Sigmoid colon (tissue), 6 donors: ENCODE measurements at regions not wholly inside any gene's neighbourhood (a gene's known extent, or its start where the extent isn't known, plus 50 kb on each side); places are given as distances from the start of the nearest gene placed in this dataset.
A peak's percentile ranks its signal among the peaks of the same experiment; 100 is the strongest.

ENCODE experiments used
- DNase-seq: peaks from one replicate; pipeline ENCODE4 v3.0.0-alpha.2; 2019
- H3K27ac ChIP-seq, 4 donors: fragments of 200-600 bp; sonication (generic); one replicate each; pipeline ENCODE4 v1.5.1; 2016 to 2019; ENCODE audit warnings: mild to moderate bottlenecking in 1 of 4
- H3K27me3 ChIP-seq, 3 donors: fragments of 200-600 bp; sonication (generic); one replicate each; pipeline ENCODE4 v1.5.1; 2019; ENCODE audit warnings: mild to moderate bottlenecking in 1 of 3
- H3K36me3 ChIP-seq, 4 donors: fragments of 200-600 bp; sonication (generic); one replicate each; pipeline ENCODE4 v1.5.1; 2016 to 2019
- H3K4me1 ChIP-seq, 4 donors: fragments of 200-600 bp; sonication (generic); one replicate each; pipeline ENCODE4 v1.5.1; 2017 to 2019
- H3K4me3 ChIP-seq, 4 donors: fragments of 200-600 bp; sonication (generic); one replicate each; pipeline ENCODE4 v1.5.1; 2017 to 2019; ENCODE audit warnings: mild to moderate bottlenecking in 2 of 4, moderate library complexity in 1 of 4
- H3K9me3 ChIP-seq, 4 donors: fragments of 200-600 bp in 3 of 4; sonication (generic) in 3 of 4; one replicate each; pipeline versions ENCODE4 v1.5.1 to v1.6.1; 2013 to 2019
- CTCF ChIP-seq, 4 experiments: fragments of 450-650 bp in 3 of 4; fragments of 200-600 bp in 1 of 4; IDR thresholded peaks; one replicate each; pipeline ENCODE4 v1.5.1; 2016 to 2019; ENCODE audit warnings: antibody characterized with exemption in 4 of 4, mild to moderate bottlenecking in 3 of 4, moderate library complexity in 2 of 4
- EP300 ChIP-seq, 4 donors: sonication (generic); formaldehyde crosslinking; IDR thresholded peaks; one replicate each; pipeline ENCODE4 v1.6.1; 2017; ENCODE audit warnings: antibody characterized with exemption in 4 of 4
- POLR2A ChIP-seq, 2 donors: fragments of 450-650 bp; IDR thresholded peaks; one replicate each; pipeline ENCODE4 v1.6.1; 2016; ENCODE audit warnings: antibody characterized with exemption in 2 of 2, mild to moderate bottlenecking in 2 of 2, moderate library complexity in 2 of 2
- POLR2AphosphoS5 ChIP-seq, 4 donors: sonication (generic); formaldehyde crosslinking; IDR thresholded peaks; one replicate each; pipeline ENCODE4 v1.6.1; 2017; ENCODE audit warnings: antibody characterized with exemption in 4 of 4
- WGBS, 2 donors: extraction: QIAGEN DNeasy Blood & Tissue Kit; methylation state at CpG; one replicate each; pipeline ENCODE4 v1.1.7; 2013; 5-methylcytosine and 5-hydroxymethylcytosine counted together
- intact Hi-C: fragments of 100-400 bp; cut with DNase I; formaldehyde crosslinking; loops from one replicate; pipeline ENCODE4 v1.15.1; 2023
- donor health status: healthy with polysubstance abuse.
- donor health status: healthy.

- peak overlapping the region in 1 of 4 donors; percentile 23 for H3K27ac ChIP-seq
- H3K4me3 ChIP-seq = no peak overlapping the region
- WGBS, 2 donors = 41 to 61% methylated on average over 3 of the region's 3 CpGs
- H3K27me3 ChIP-seq = no peaks in the 10 kb centered on the region
- H3K36me3 ChIP-seq = no peaks in the 10 kb centered on the region
- no peaks in the 10 kb centered on the region for H3K9me3 ChIP-seq
- H3K4me1 ChIP-seq = peaks cover 0 to 43% (median 36%) of the 10 kb centered on the region in 4 donors
- TF ChIP-seq POLR2AphosphoS5 (IDR thresholded peaks at IDR 0.05) (no peak), CTCF (IDR thresholded peaks at IDR 0.05) (no peak), POLR2A (IDR thresholded peaks at IDR 0.05) (no peak), EP300 (IDR thresholded peaks at IDR 0.05) (no peak)
- no peak for DNase-seq
- intact Hi-C loops = no loop called here
These were observed 364.2 kb downstream of the GALC start for GRCh38 chr14:87628780-87629179.

- H3K27ac ChIP-seq = peak overlapping the region in 2 of 4 donors; percentile 15 to 23
- H3K9me3 ChIP-seq = no peaks in the 10 kb centered on the region
- no peak for DNase-seq
- no peaks in the 10 kb centered on the region for H3K27me3 ChIP-seq
- no peak overlapping the region for H3K4me3 ChIP-seq
- H3K36me3 ChIP-seq = no peaks in the 10 kb centered on the region
- H3K4me1 ChIP-seq = peaks cover 0 to 43% (median 36%) of the 10 kb centered on the region in 4 donors
- TF ChIP-seq POLR2AphosphoS5 (IDR thresholded peaks at IDR 0.05) = peak in 1 of 4 donors; percentile 43
- TF ChIP-seq EP300 (IDR thresholded peaks at IDR 0.05) = no peak
- no peak for TF ChIP-seq POLR2A (IDR thresholded peaks at IDR 0.05)
- TF ChIP-seq CTCF (IDR thresholded peaks at IDR 0.05) = no peak
- intact Hi-C loops = no loop called here
These were observed 364.9 kb downstream of the GALC start for GRCh38 chr14:87628129-87628528.

GRCh38 chr14:87626266-87626665 lies 366.7 kb downstream of the GALC start:
- no peak overlapping the region for H3K4me3 ChIP-seq
- no peak for DNase-seq
- H3K4me1 ChIP-seq = peaks cover 0 to 40% (median 33%) of the 10 kb centered on the region in 4 donors
- no peaks in the 10 kb centered on the region for H3K27me3 ChIP-seq
- peaks cover 0 to 2% (median 0%) of the 10 kb centered on the region in 4 donors for H3K9me3 ChIP-seq
- H3K36me3 ChIP-seq = no peaks in the 10 kb centered on the region
- intact Hi-C loops = no loop called here
- no peak overlapping the region for H3K27ac ChIP-seq
- TF ChIP-seq POLR2A (IDR thresholded peaks at IDR 0.05) = no peak
- no peak for TF ChIP-seq POLR2AphosphoS5 (IDR thresholded peaks at IDR 0.05)
- no peak for TF ChIP-seq EP300 (IDR thresholded peaks at IDR 0.05)
- no peak for TF ChIP-seq CTCF (IDR thresholded peaks at IDR 0.05)

- no peak for TF ChIP-seq CTCF (IDR thresholded peaks at IDR 0.05)
- TF ChIP-seq POLR2A (IDR thresholded peaks at IDR 0.05) = no peak
- TF ChIP-seq POLR2AphosphoS5 (IDR thresholded peaks at IDR 0.05) = no peak
- no peak for TF ChIP-seq EP300 (IDR thresholded peaks at IDR 0.05)
- Histone ChIP-seq H3K9me3 (peaks cover 0 to 4% (median 0%) of the 10 kb centered on the region in 4 donors), H3K4me1 (peaks cover 0 to 15% (median 11%) of the 10 kb centered on the region in 4 donors), H3K36me3 (no peaks in the 10 kb centered on the region), H3K27ac (no peak overlapping the region), H3K4me3 (no peak overlapping the region), H3K27me3 (no peaks in the 10 kb centered on the region)
- intact Hi-C loops = no loop called here
- whole genome bisulfite sequencing, 2 donors = 86 to 90% methylated on average over 1 of the region's 1 CpG
- no peak for DNase-seq
These were observed 369.4 kb downstream of the GALC start for GRCh38 chr14:87623616-87624015.

- Histone ChIP-seq H3K4me1 (peaks cover 0 to 4% (median 0%) of the 10 kb centered on the region in 4 donors), H3K4me3 (no peak overlapping the region), H3K9me3 (peaks cover 0 to 4% (median 0%) of the 10 kb centered on the region in 4 donors), H3K36me3 (no peaks in the 10 kb centered on the region), H3K27ac (no peak overlapping the region), H3K27me3 (no peaks in the 10 kb centered on the region)
- no peak for DNase-seq
- intact Hi-C loops = no loop called here
- WGBS, 2 donors = 17 to 24% methylated on average over 4 of the region's 4 CpGs
- TF ChIP-seq EP300 (IDR thresholded peaks at IDR 0.05) (no peak), POLR2AphosphoS5 (IDR thresholded peaks at IDR 0.05) (no peak), CTCF (IDR thresholded peaks at IDR 0.05) (no peak), POLR2A (IDR thresholded peaks at IDR 0.05) (no peak)
These were observed 375.9 kb downstream of the GALC start for GRCh38 chr14:87617079-87617478.
